MCF 10A (cell line): ENCODE measurements at regions not wholly inside any gene's neighbourhood (a gene's known extent, or its start where the extent isn't known, plus 50 kb on each side); places are given as distances from the start of the nearest gene placed in this dataset.

ENCODE experiments used
- BruUV-seq: library from RNA; stranded (reverse); fragments of 400-500 nt; replicated peaks from 2 replicates; lab custom pipeline; 2021; lab: Mats Ljungman, UMichigan
- CTCF ChIA-PET: fragments of 300-600 bp; sonication (Branson Sonifier 250); formaldehyde crosslinking; extraction: SDS; loops from one replicate; lab custom pipeline; 2021; ENCODE audit warnings: antibody characterized with exemption, inconsistent platforms; lab: Yijun Ruan, JAX
- POLR2A ChIA-PET: fragments of 300-600, 350-650 bp; sonication (Branson Sonifier 250); formaldehyde crosslinking; extraction: SDS; loops from one replicate; lab custom pipeline; 2020; ENCODE audit warnings: antibody characterized with exemption, inconsistent platforms; lab: Yijun Ruan, JAX
- DNase-seq: peaks from one replicate; pipeline ENCODE4 v3.0.0-alpha.2; 2018; ENCODE audit not compliant: unreplicated experiment
- H3K27ac Mint-ChIP-seq: one replicate; pipeline ENCODE4 v1.8.0; 2022; ENCODE audit warnings: mild to moderate bottlenecking, low read depth, mixed read lengths; ENCODE audit not compliant: unreplicated experiment
- H3K27me3 Mint-ChIP-seq: one replicate; pipeline ENCODE4 v1.8.0; 2022; ENCODE audit warnings: mixed read lengths; ENCODE audit not compliant: insufficient read depth, unreplicated experiment
- H3K36me3 Mint-ChIP-seq: one replicate; pipeline ENCODE4 v1.8.0; 2022; ENCODE audit warnings: mild to moderate bottlenecking, moderate library complexity, mixed read lengths; ENCODE audit not compliant: insufficient read depth, unreplicated experiment
- H3K4me1 Mint-ChIP-seq: one replicate; pipeline ENCODE4 v1.8.0; 2022; ENCODE audit warnings: mixed read lengths; ENCODE audit not compliant: insufficient read depth, unreplicated experiment
- H3K4me3 Mint-ChIP-seq: one replicate; pipeline ENCODE4 v1.8.0; 2022; ENCODE audit warnings: mild to moderate bottlenecking, moderate library complexity, mixed read lengths; ENCODE audit not compliant: unreplicated experiment
- H3K9me3 Mint-ChIP-seq: one replicate; pipeline ENCODE4 v1.8.0; 2022; ENCODE audit warnings: mixed read lengths; ENCODE audit not compliant: unreplicated experiment
- CTCF ChIP-seq: fragments of 200-600 bp; IDR thresholded peaks from one replicate; pipeline ENCODE4 v1.8.0; 2022; ENCODE audit warnings: antibody characterized with exemption, mild to moderate bottlenecking; ENCODE audit not compliant: unreplicated experiment
- intact Hi-C: fragments of 100-400 bp; cut with micrococcal nuclease; formaldehyde crosslinking; loops from 2 replicates; pipeline ENCODE4 v1.14.1; 2022

GRCh38 chr5:32520356-32520755 is 65.0 kb upstream of the SUB1 start:
- Mint-ChIP-seq H3K4me3 (no peak overlapping the region), H3K9me3 (no peaks in the 10 kb centered on the region), H3K4me1 (peaks cover 22% of the 10 kb centered on the region), H3K36me3 (no peaks in the 10 kb centered on the region), H3K27ac (no peak overlapping the region), H3K27me3 (no peaks in the 10 kb centered on the region)
- intact Hi-C loops, result no loop called here
- no TSS peak for BruUV-seq
- no peak for DNase-seq
- TF ChIP-seq CTCF, result no peak
- ChIA-PET CTCF (no interaction called here), POLR2A (no interaction called here)

- POLR2A ChIA-PET, result interaction anchor here (0.6 kb wide), 1 partner anchor 1974 kb away, joined by 4 read pairs; no protein-coding TSS in a partner anchor
Observed at GRCh38 chr5:32519508-32519907, 65.8 kb upstream of the SUB1 start.

GRCh38 chr5:32514806-32515205 is 70.3 kb upstream of the ZFR start:
- no peaks in the 10 kb centered on the region for H3K36me3 Mint-ChIP-seq
- TF ChIP-seq CTCF, result no peak
- POLR2A ChIA-PET, result interaction anchor here (0.5 to 0.7 kb wide), 2 partner anchors 20 to 106 kb away, joined by 3 to 4 read pairs; no protein-coding TSS in a partner anchor
- CTCF ChIA-PET, result interaction anchor here (0.9 to 1.8 kb wide), 4 partner anchors 23 to 76 kb away, joined by 3 to 5 read pairs (median 4); no protein-coding TSS in a partner anchor
- no peaks in the 10 kb centered on the region for H3K9me3 Mint-ChIP-seq
- DNase-seq, result no peak
- no peak overlapping the region for H3K27ac Mint-ChIP-seq
- no TSS peak for BruUV-seq
- H3K4me1 Mint-ChIP-seq, result no peaks in the 10 kb centered on the region
- no peak overlapping the region for H3K4me3 Mint-ChIP-seq
- H3K27me3 Mint-ChIP-seq, result no peaks in the 10 kb centered on the region
- intact Hi-C loops, result no loop called here

More at GRCh38 chr5:32519508-32519907, 65.8 kb upstream of the SUB1 start:
- Mint-ChIP-seq H3K27me3 (no peaks in the 10 kb centered on the region), H3K9me3 (no peaks in the 10 kb centered on the region), H3K36me3 (no peaks in the 10 kb centered on the region), H3K4me1 (peaks cover 22% of the 10 kb centered on the region), H3K4me3 (no peak overlapping the region), H3K27ac (no peak overlapping the region)
- BruUV-seq, result no TSS peak
- TF ChIP-seq CTCF, result no peak
- CTCF ChIA-PET, result no interaction called here
- intact Hi-C loops, result no loop called here
- DNase-seq, result no peak

- no peaks in the 10 kb centered on the region for H3K9me3 Mint-ChIP-seq
- H3K27me3 Mint-ChIP-seq, result no peaks in the 10 kb centered on the region
- POLR2A ChIA-PET, result no interaction called here
- no peaks in the 10 kb centered on the region for H3K36me3 Mint-ChIP-seq
- H3K4me3 Mint-ChIP-seq, result no peak overlapping the region
- CTCF ChIA-PET, result interaction anchor here (1.4 to 1.8 kb wide), 2 partner anchors 23 to 77 kb away, joined by 5 to 6 read pairs; no protein-coding TSS in a partner anchor
- DNase-seq, result no peak
- H3K4me1 Mint-ChIP-seq, result no peaks in the 10 kb centered on the region
- no TSS peak for BruUV-seq
- H3K27ac Mint-ChIP-seq, result no peak overlapping the region
- TF ChIP-seq CTCF, result no peak
- intact Hi-C loops, result no loop called here
Observed at GRCh38 chr5:32512926-32513325, 68.4 kb upstream of the ZFR start.
